Right lobe of liver (tissue), 6 donors: ENCODE measurements at regions not wholly inside any gene's neighbourhood (a gene's known extent, or its start where the extent isn't known, plus 50 kb on each side); places are given as distances from the start of the nearest gene placed in this dataset.

Experiments used
- ATAC-seq, 4 donors: fragments of 200-7000 bp; cut with Tn5 transposase; one replicate each; pipeline ENCODE4 v1.9.1; 2020; ENCODE audit warnings: mild to moderate bottlenecking in 4 of 4, moderate library complexity in 4 of 4
- DNase-seq, 3 donors: peaks; one replicate each; pipeline ENCODE4 v3.0.0-alpha.2; 2020
- H3K27ac ChIP-seq, 3 donors: fragments of 200-600 bp; one replicate each; pipeline ENCODE4 v1.8.0; 2022
- H3K27me3 ChIP-seq, 2 donors: fragments of 200-600 bp; one replicate each; pipeline ENCODE4 v1.8.0; 2022
- H3K36me3 ChIP-seq, 4 donors: fragments of 200-600 bp; sonication (generic) in 1 of 4; one replicate each; pipeline versions ENCODE4 v1.5.1 to v1.8.0; 2017 to 2022; ENCODE audit warnings: control low read depth in 1 of 4
- H3K4me1 ChIP-seq, 4 donors: fragments of 200-600 bp; sonication (generic) in 1 of 4; one replicate each; pipeline versions ENCODE4 v1.5.1 to v1.8.0; 2017 to 2022; ENCODE audit warnings: control low read depth in 1 of 4
- H3K4me3 ChIP-seq, 3 donors: fragments of 200-600 bp; one replicate each; pipeline ENCODE4 v1.8.0; 2022
- H3K9me3 ChIP-seq, 4 donors: fragments of 200-600 bp; sonication (generic) in 1 of 4; one replicate each; pipeline versions ENCODE4 v1.5.1 to v1.8.0; 2017 to 2022; ENCODE audit warnings: control low read depth in 1 of 4
- CTCF ChIP-seq, 4 donors: fragments of 200-600 bp in 3 of 4; fragments of 450-650 bp in 1 of 4; IDR thresholded peaks; one replicate each; pipeline versions ENCODE4 v1.5.1 to v1.8.0; 2016 to 2022; ENCODE audit warnings: antibody characterized with exemption in 4 of 4, mild to moderate bottlenecking in 2 of 4
- POLR2A ChIP-seq: fragments of 450-650 bp; IDR thresholded peaks from one replicate; pipeline ENCODE4 v1.6.1; 2017; ENCODE audit warnings: antibody characterized with exemption, mild to moderate bottlenecking
- WGBS: methylation state at CpG from one replicate; pipeline ENCODE4 v1.1.6; 2018; ENCODE audit warnings: low coverage, low lambda C conversion rate; ENCODE audit not compliant: insufficient coverage; ENCODE audit errors: missing lambda C conversion rate; 5-methylcytosine and 5-hydroxymethylcytosine counted together
- intact Hi-C, 2 donors: fragments of 100-400 bp; cut with DNase I; formaldehyde crosslinking; loops; one replicate each; pipeline versions ENCODE4 v1.11.2 to v1.14.1; 2022
- donor health status: DM: no; HTN: yes; CAD: no.
- donor health status: DM: no; HTN: no; CAD: no.
- donor health status: DM: no; HTN: no; CAD: no.
- donor health status: DM: no; HTN: yes; CAD: no.
- donor health status: DM: no; HTN: yes; CAD: no.

GRCh38 chr21:27713154-27714109, 746.5 kb upstream of the ADAMTS5 start:
- no peaks in the 10 kb centered on the region for H3K9me3 ChIP-seq
- 52% methylated on average over 7 of the region's 7 CpGs for WGBS
- DNase-seq (no peak), ATAC-seq (peak in 1 of 4 donors; percentile 97)
- no peak overlapping the region for H3K27ac ChIP-seq
- intact Hi-C loops = no loop called here
- H3K27me3 ChIP-seq = no peaks in the 10 kb centered on the region
- no peak for TF ChIP-seq CTCF (IDR thresholded peaks at IDR 0.05)
- no peak for TF ChIP-seq POLR2A
- H3K4me3 ChIP-seq = no peak overlapping the region
- H3K36me3 ChIP-seq = no peaks in the 10 kb centered on the region
- H3K4me1 ChIP-seq = no peaks in the 10 kb centered on the region

- H3K4me3 ChIP-seq = no peak overlapping the region
- DNase-seq (no peak), ATAC-seq (peak; percentile 63 to 81 (median 70))
- peaks cover 0 to 4% (median 0%) of the 10 kb centered on the region in 4 donors for H3K4me1 ChIP-seq
- no peaks in the 10 kb centered on the region for H3K36me3 ChIP-seq
- intact Hi-C loops = loop anchor here in 1 of 2 donors (10.0 kb wide), 1 partner anchor 850 kb away; no protein-coding TSS in a partner anchor
- no peak overlapping the region for H3K27ac ChIP-seq
- H3K9me3 ChIP-seq = no peaks in the 10 kb centered on the region
- no peak for TF ChIP-seq POLR2A
- no peak for TF ChIP-seq CTCF (IDR thresholded peaks at IDR 0.05)
- WGBS = 68% methylated on average over 8 of the region's 8 CpGs
- no peaks in the 10 kb centered on the region for H3K27me3 ChIP-seq
Measured at GRCh38 chr21:27704567-27705166, 737.8 kb upstream of the ADAMTS5 start.

GRCh38 chr21:27703791-27704190, 736.9 kb upstream of the ADAMTS5 start:
- H3K4me1 ChIP-seq = peaks cover 0 to 4% (median 0%) of the 10 kb centered on the region in 4 donors
- no peaks in the 10 kb centered on the region for H3K27me3 ChIP-seq
- H3K36me3 ChIP-seq = no peaks in the 10 kb centered on the region
- H3K4me3 ChIP-seq = no peak overlapping the region
- H3K27ac ChIP-seq = no peak overlapping the region
- TF ChIP-seq CTCF (IDR thresholded peaks at IDR 0.05) = no peak
- TF ChIP-seq POLR2A = no peak
- no peaks in the 10 kb centered on the region for H3K9me3 ChIP-seq
- DNase-seq = no peak
- intact Hi-C loops = loop anchor here in 1 of 2 donors (10.0 kb wide), 1 partner anchor 849 kb away; no protein-coding TSS in a partner anchor
- ATAC-seq = no peak
- 77% methylated on average over 4 of the region's 4 CpGs for WGBS

GRCh38 chr21:27700974-27701614, 734.2 kb upstream of the ADAMTS5 start:
- Histone ChIP-seq H3K4me1 (peaks cover 0 to 4% (median 0%) of the 10 kb centered on the region in 4 donors), H3K27me3 (no peaks in the 10 kb centered on the region), H3K4me3 (no peak overlapping the region), H3K9me3 (no peaks in the 10 kb centered on the region), H3K27ac (no peak overlapping the region), H3K36me3 (no peaks in the 10 kb centered on the region)
- 6% methylated on average over 14 of the region's 14 CpGs for WGBS
- intact Hi-C loops = loop anchor here in 1 of 2 donors (10.0 kb wide), 1 partner anchor 846 kb away; no protein-coding TSS in a partner anchor
- no peak for TF ChIP-seq POLR2A
- peak; percentile 78 to 87 (median 85) for TF ChIP-seq CTCF (IDR thresholded peaks at IDR 0.05)
- ATAC-seq (peak; percentile 97 to 98 (median 97)), DNase-seq (peak; percentile 74 to 81 (median 78))
